HEK293 (cell line): ENCODE measurements at regions not wholly inside any gene's neighbourhood (a gene's known extent, or its start where the extent isn't known, plus 50 kb on each side); places are given as distances from the start of the nearest gene placed in this dataset.

ENCODE experiments used
- CTCF ChIA-PET: fragments of 350-600 bp; formaldehyde crosslinking; extraction: SDS; loops from one replicate; lab custom pipeline; 2021; ENCODE audit warnings: antibody characterized with exemption; lab: Yijun Ruan, JAX
- POLR2A ChIA-PET: fragments of 300-600 bp; formaldehyde crosslinking; extraction: SDS; loops from one replicate; lab custom pipeline; 2020; ENCODE audit warnings: antibody characterized with exemption, inconsistent platforms; lab: Yijun Ruan, JAX
- H3K27ac ChIP-seq: fragments of 200-500 bp; sonication (Bioruptor generic); 2 replicates; pipeline ENCODE4 v1.5.1; 2014; ENCODE audit warnings: low read depth, low read length, control low read depth, inconsistent platforms; ENCODE audit errors: extremely low read depth
- H3K36me3 ChIP-seq, 2 experiments: fragments of 200-500 bp in 1 of 2; sonication (Bioruptor generic) in 1 of 2; 1 replicate in 1 of 2; 2 replicates in 1 of 2; pipeline ENCODE4 v1.5.1; 2014 to 2017; ENCODE audit warnings: inconsistent platforms in 2 of 2, low read length in 2 of 2; ENCODE audit not compliant: control insufficient read depth in 2 of 2, insufficient read depth in 1 of 2
- H3K4me1 ChIP-seq: fragments of 200-500 bp; sonication (Bioruptor generic); 2 replicates; pipeline ENCODE4 v1.5.1; 2014; ENCODE audit warnings: mild to moderate bottlenecking, low read length, inconsistent platforms; ENCODE audit not compliant: control insufficient read depth, insufficient read depth
- H3K4me3 ChIP-seq: 2 replicates; pipeline ENCODE4 v1.5.1; 2011; ENCODE audit warnings: low read depth, mild to moderate bottlenecking, control low read depth, low read length, moderate library complexity
- H3K9me3 ChIP-seq: fragments of 200-500 bp; sonication (Bioruptor generic); 2 replicates; pipeline ENCODE4 v1.5.1; 2014; ENCODE audit warnings: low read depth, low read length, inconsistent platforms; ENCODE audit not compliant: control insufficient read depth, insufficient read depth
- BCL6B ChIP-seq: fragments of 450-650 bp; formaldehyde crosslinking; IDR thresholded peaks from 2 replicates; pipeline ENCODE4 v1.5.1; 2017; ENCODE audit warnings: missing biosample characterization, missing genetic modification characterization
- CTCF ChIP-seq: fragments of 450-650 bp; formaldehyde crosslinking; IDR thresholded peaks from 2 replicates; pipeline ENCODE4 v1.5.1; 2016; ENCODE audit warnings: missing biosample characterization, missing genetic modification characterization
- ELK4 ChIP-seq: IDR thresholded peaks from 2 replicates; pipeline ENCODE4 v1.6.1; 2011; ENCODE audit warnings: mild to moderate bottlenecking, low read depth, low read length, borderline replicate concordance
- GFI1B ChIP-seq: fragments of 450-650 bp; formaldehyde crosslinking; IDR thresholded peaks from 2 replicates; pipeline ENCODE4 v1.5.1; 2016; ENCODE audit warnings: missing biosample characterization, missing genetic modification characterization
- GLI2 ChIP-seq: fragments of 450-650 bp; formaldehyde crosslinking; IDR thresholded peaks from 2 replicates; pipeline ENCODE4; 2017; ENCODE audit warnings: missing biosample characterization, missing genetic modification characterization, low read depth, borderline replicate concordance
- KLF9 ChIP-seq: fragments of 450-650 bp; formaldehyde crosslinking; IDR thresholded peaks from 2 replicates; pipeline ENCODE4 v1.5.1; 2016; ENCODE audit warnings: missing biosample characterization, missing genetic modification characterization, low read depth
- YY1 ChIP-seq: fragments of 450-650 bp; formaldehyde crosslinking; IDR thresholded peaks from 2 replicates; pipeline ENCODE4 v1.5.1; 2018; ENCODE audit warnings: missing biosample characterization, missing genetic modification characterization
- ZBTB21 ChIP-seq: fragments of 450-650 bp; formaldehyde crosslinking; IDR thresholded peaks from 2 replicates; pipeline ENCODE4 v1.5.1; 2017; ENCODE audit warnings: missing biosample characterization, missing genetic modification characterization
- ZFP41 ChIP-seq: fragments of 450-650 bp; formaldehyde crosslinking; IDR thresholded peaks from 2 replicates; pipeline ENCODE4 v1.5.1; 2016; ENCODE audit warnings: missing biosample characterization, missing genetic modification characterization, borderline replicate concordance
- ZNF133 ChIP-seq: fragments of 450-650 bp; formaldehyde crosslinking; IDR thresholded peaks from 2 replicates; pipeline ENCODE4 v1.5.1; 2016; ENCODE audit warnings: missing biosample characterization, missing genetic modification characterization
- ZNF184 ChIP-seq: fragments of 450-650 bp; IDR thresholded peaks from 2 replicates; pipeline ENCODE4 v1.5.1; 2018; ENCODE audit warnings: missing biosample characterization, mild to moderate bottlenecking, missing genetic modification characterization
- ZNF274 ChIP-seq, 2 experiments: fragments of 200-500 bp in 1 of 2; fragments of 450-650 bp in 1 of 2; sonication (Bioruptor generic) in 1 of 2; formaldehyde crosslinking in 1 of 2; IDR thresholded peaks; 2 replicates each; pipeline versions ENCODE4 v1.5.1 to v1.6.1; 2014 to 2016; ENCODE audit warnings: borderline replicate concordance in 1 of 2, inconsistent platforms in 1 of 2, low read length in 1 of 2, missing biosample characterization in 1 of 2, missing genetic modification characterization in 1 of 2
- ZNF292 ChIP-seq: fragments of 450-650 bp; formaldehyde crosslinking; IDR thresholded peaks from 2 replicates; pipeline ENCODE4 v1.5.1; 2016; ENCODE audit warnings: low read depth, missing biosample characterization, missing genetic modification characterization, borderline replicate concordance
- ZNF426 ChIP-seq: fragments of 450-650 bp; formaldehyde crosslinking; IDR thresholded peaks from 2 replicates; pipeline ENCODE4 v1.5.1; 2017; ENCODE audit warnings: missing biosample characterization, missing genetic modification characterization, mild to moderate bottlenecking, inconsistent platforms, moderate library complexity
- ZNF433 ChIP-seq: fragments of 450-650 bp; formaldehyde crosslinking; IDR thresholded peaks from 2 replicates; pipeline ENCODE4 v1.5.1; 2016; ENCODE audit warnings: missing biosample characterization, missing genetic modification characterization, low read depth
- ZNF548 ChIP-seq: fragments of 450-650 bp; formaldehyde crosslinking; IDR thresholded peaks from 2 replicates; pipeline ENCODE4 v1.5.1; 2016; ENCODE audit warnings: missing biosample characterization, missing genetic modification characterization
- ZNF704 ChIP-seq: fragments of 450-650 bp; formaldehyde crosslinking; IDR thresholded peaks from 2 replicates; pipeline ENCODE4 v1.5.1; 2016; ENCODE audit warnings: missing biosample characterization, missing genetic modification characterization
- ZNF707 ChIP-seq: fragments of 450-650 bp; formaldehyde crosslinking; IDR thresholded peaks from 2 replicates; pipeline ENCODE4 v1.5.1; 2016; ENCODE audit warnings: missing biosample characterization, missing genetic modification characterization
- ZNF792 ChIP-seq: fragments of 450-650 bp; formaldehyde crosslinking; IDR thresholded peaks from 2 replicates; pipeline ENCODE4 v1.5.1; 2016; ENCODE audit warnings: missing biosample characterization, missing genetic modification characterization
- ZNF843 ChIP-seq: fragments of 450-650 bp; formaldehyde crosslinking; IDR thresholded peaks from 2 replicates; pipeline ENCODE4 v1.5.1; 2016; ENCODE audit warnings: missing biosample characterization, missing genetic modification characterization
- TF ChIP-seq, protein P1 (sequence below): fragments of 450-650 bp; formaldehyde crosslinking; IDR thresholded peaks from 2 replicates; pipeline ENCODE4 v1.5.1; 2016; ENCODE audit warnings: missing biosample characterization, missing genetic modification characterization

GRCh38 chr12:71010143-71010479 lies 89.6 kb upstream of the PTPRR start:
- POLR2A ChIA-PET, result no interaction called here
- CTCF ChIA-PET, result no interaction called here
- H3K4me3 ChIP-seq, result no peak overlapping the region
- no peaks in the 10 kb centered on the region for H3K4me1 ChIP-seq
- H3K27ac ChIP-seq, result no peak overlapping the region
- TF ChIP-seq ZBTB21 (tag by site-specific recombination), result no peak
- TF ChIP-seq ZNF792 (tag by site-specific recombination), result no peak
- no peak for TF ChIP-seq ZNF274 (IDR thresholded peaks at IDR 0.05; ENCODE audit: low read length)
- no peak for TF ChIP-seq ZNF274 (tag by site-specific recombination; IDR thresholded peaks at IDR 0.05; ENCODE audit: borderline replicate concordance)
- TF ChIP-seq GLI2 (tag by site-specific recombination), result no peak
- no peak for TF ChIP-seq BCL6B (tag by site-specific recombination)
- H3K9me3 ChIP-seq, result no peaks in the 10 kb centered on the region
- H3K36me3 ChIP-seq, result no peaks in the 10 kb centered on the region

DNA sequence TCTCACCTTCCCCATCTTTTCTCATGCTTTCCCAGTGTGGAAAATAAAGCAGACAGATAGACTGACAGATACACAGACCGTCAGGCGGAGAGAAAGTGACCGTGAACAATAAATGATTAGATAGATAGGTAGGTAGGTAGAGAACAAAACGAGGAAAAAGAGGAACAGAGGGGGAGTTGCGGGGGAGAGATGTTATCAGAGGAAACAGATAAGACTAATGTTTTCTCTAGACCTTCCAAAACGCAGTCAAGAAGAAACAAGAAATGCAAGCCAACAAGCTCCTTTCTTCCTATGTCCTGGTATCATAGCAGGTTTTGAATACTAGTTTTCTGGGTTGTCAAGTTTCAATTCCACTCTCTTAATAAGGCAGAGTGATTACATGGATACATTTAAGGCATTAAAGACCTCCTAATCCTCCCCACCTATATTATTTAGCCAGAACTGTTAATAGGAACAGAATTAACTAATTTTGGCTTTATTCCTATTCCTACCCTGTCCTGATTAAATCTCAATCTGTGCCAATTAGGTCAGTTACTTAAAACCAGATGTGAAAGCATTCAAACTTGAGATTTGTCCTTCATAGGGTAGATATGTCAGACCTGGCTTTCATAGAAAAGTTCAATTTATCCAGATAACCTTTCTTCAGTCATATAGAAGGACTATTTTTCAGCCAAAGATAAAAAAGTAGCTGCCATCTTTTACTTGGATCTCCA lies 89.0 kb upstream of the PTPRR start:
- ChIA-PET POLR2A (no interaction called here), CTCF (no interaction called here)

GRCh38 chr12:71008616-71009015 lies 88.1 kb upstream of the PTPRR start:
- Histone ChIP-seq H3K4me1 (no peaks in the 10 kb centered on the region), H3K36me3 (no peaks in the 10 kb centered on the region), H3K27ac (no peak overlapping the region), H3K4me3 (no peak overlapping the region), H3K9me3 (no peaks in the 10 kb centered on the region)
- ChIA-PET POLR2A (no interaction called here), CTCF (no interaction called here)
- TF ChIP-seq ZNF274 (IDR thresholded peaks at IDR 0.05; ENCODE audit: low read length) (no peak), ZNF274 (tag by site-specific recombination; IDR thresholded peaks at IDR 0.05; ENCODE audit: borderline replicate concordance) (no peak), ZNF133 (no peak), CTCF (tag by site-specific recombination) (no peak), ZNF707 (tag by site-specific recombination) (no peak), ZNF843 (tag by site-specific recombination) (no peak), ZNF184 (tag by site-specific recombination) (no peak), GFI1B (tag by site-specific recombination) (no peak), YY1 (no peak), KLF9 (tag by site-specific recombination) (no peak), ZNF548 (tag by site-specific recombination) (no peak), ZFP41 (tag by site-specific recombination) (no peak), ELK4 (no peak), ZNF292 (tag by site-specific recombination) (no peak), ZNF704 (tag by site-specific recombination) (no peak), ZNF426 (tag by site-specific recombination) (no peak)
- TF ChIP-seq, protein P1, sequence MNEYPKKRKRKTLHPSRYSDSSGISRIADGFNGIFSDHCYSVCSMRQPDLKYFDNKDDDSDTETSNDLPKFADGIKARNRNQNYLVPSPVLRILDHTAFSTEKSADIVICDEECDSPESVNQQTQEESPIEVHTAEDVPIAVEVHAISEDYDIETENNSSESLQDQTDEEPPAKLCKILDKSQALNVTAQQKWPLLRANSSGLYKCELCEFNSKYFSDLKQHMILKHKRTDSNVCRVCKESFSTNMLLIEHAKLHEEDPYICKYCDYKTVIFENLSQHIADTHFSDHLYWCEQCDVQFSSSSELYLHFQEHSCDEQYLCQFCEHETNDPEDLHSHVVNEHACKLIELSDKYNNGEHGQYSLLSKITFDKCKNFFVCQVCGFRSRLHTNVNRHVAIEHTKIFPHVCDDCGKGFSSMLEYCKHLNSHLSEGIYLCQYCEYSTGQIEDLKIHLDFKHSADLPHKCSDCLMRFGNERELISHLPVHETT (tag by site-specific recombination), result no peak

More for the DNA sequence above, 89.0 kb upstream of the PTPRR start:
- Histone ChIP-seq H3K27ac (no peak overlapping the region), H3K9me3 (no peaks in the 10 kb centered on the region), H3K4me3 (no peak overlapping the region), H3K36me3 (no peaks in the 10 kb centered on the region), H3K4me1 (no peaks in the 10 kb centered on the region)
- no peak for TF ChIP-seq ZNF433
